ENCODE measurements at regions not wholly inside any gene's neighbourhood (a gene's known extent, or its start where the extent isn't known, plus 50 kb on each side); places are given as distances from the start of the nearest gene placed in this dataset.
"Not testable (repeated sequence)": the region's sequence is repeated elsewhere in the genome, so short reads cannot be mapped to it uniquely, and the experiment has no call there.

DNA sequence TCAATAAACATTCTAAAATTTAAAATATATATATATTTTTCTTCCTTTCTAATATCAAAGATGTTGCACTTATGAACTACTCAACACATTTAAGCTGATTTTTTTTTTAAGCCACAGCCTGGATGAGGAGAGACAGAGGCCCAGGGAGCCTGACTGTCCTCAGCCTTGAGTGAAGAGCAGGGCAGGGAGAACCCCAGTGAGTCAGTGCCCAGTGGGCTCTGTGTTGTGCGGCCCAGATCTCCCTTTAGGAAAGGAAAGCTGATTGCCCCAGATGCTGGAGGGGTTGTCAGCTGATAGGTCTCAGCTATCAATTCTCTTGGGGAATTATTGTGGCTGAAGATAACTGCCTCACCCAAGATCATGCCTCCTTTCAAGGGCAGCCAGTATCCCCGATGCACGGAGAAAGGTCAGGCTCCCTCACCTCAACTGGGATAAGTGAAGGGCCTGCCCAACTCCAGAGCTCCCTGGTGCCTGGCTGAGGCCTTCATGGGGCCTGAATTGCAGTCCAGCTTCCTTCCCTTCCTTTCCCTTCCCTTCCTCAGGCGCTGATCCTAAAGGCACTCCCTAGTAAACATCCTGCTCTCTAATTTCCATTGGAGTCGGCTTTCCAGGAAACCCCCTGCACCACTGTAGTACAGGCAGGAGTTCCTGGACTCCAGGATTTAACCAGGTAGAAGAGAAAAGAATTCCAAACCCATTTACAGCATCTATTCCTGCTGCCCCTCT, 106.9 kb upstream of the ATL2 start:
- no peak for DNase-seq (ENCODE audit: low read depth in 2 of 2, low spot score in 1 of 2)

DNA sequence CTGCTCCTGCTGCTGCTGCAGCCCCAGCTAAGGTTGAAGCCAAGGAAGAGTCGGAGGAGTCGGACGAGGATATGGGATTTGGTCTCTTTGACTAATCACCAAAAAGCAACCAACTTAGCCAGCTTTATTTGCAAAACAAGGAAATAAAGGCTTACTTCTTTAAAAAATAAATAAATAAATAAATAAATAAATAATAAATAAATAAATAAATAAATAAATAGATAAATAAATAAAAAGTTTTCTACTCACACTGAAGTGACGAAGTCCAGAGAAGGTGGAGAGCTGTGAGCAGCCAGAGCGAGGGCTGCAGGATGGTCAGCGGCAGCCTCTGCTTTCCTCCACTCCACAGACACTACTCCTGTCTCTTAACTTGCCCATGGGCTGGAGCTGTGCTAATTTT, 105.6 kb upstream of the ATL2 start:
- not testable (repeated sequence) for DNase-seq (ENCODE audit: low read depth in 2 of 2, low spot score in 1 of 2)

DNA sequence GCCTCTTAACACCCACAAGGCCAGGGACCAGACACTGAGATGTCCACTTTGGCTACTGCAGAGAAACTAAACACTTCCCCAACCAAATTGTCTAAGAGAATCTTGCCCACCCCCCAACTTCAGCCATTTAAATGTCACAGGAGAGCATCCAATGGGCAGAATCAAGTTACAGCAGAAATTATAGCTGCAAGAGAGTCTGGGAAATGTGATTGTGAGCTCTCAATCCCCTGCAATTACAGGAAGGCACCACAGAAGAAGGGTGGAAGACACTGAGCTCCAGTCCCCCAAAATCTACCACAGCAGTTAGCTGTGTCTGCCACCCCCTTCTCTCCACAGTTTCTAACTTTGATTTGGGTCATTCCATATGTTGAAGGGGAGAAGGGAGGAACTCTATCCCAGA, 103.5 kb upstream of the ATL2 start:
- DNase-seq (ENCODE audit: low read depth in 2 of 2, low spot score in 1 of 2) = no peak

DNA sequence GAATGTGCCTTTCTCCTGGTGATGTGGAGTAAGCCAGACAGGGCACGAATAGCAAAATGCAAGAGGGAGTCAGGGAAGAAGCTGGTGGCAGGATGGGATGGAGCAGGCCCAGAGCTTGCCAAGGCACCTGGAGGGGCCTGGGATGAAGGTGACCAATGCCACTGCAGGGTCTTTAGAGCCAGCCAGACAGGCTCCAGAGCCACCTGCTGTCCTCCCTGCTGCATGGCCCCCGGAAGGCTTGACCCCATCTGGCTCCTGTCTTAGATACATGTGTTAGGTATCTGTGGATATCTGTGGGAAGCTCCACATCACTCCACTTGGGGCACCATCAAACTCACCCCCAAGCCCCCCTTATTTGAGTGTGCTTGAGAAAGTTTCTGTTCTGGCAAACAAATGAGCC, 99.9 kb upstream of the ATL2 start:
- DNase-seq (ENCODE audit: low read depth in 2 of 2, low spot score in 1 of 2) = no peak

DNA sequence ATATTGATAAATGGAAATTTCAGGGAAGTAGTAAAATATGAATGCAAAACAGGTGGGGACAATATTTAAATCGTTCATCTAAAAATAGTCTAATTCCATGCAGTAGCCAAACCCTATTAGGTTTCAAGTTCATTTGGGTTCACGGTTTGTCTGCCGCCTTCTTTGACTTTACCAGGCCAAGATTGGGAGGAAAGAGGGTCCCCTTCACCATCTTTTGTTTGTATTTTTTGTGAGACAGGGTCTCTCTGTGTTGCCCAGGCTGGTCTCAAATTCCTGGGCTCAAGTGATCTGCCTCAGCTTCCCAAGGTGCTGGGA, 98.5 kb upstream of the ATL2 start:
- DNase-seq (ENCODE audit: low read depth in 2 of 2, low spot score in 1 of 2) = no peak

DNA sequence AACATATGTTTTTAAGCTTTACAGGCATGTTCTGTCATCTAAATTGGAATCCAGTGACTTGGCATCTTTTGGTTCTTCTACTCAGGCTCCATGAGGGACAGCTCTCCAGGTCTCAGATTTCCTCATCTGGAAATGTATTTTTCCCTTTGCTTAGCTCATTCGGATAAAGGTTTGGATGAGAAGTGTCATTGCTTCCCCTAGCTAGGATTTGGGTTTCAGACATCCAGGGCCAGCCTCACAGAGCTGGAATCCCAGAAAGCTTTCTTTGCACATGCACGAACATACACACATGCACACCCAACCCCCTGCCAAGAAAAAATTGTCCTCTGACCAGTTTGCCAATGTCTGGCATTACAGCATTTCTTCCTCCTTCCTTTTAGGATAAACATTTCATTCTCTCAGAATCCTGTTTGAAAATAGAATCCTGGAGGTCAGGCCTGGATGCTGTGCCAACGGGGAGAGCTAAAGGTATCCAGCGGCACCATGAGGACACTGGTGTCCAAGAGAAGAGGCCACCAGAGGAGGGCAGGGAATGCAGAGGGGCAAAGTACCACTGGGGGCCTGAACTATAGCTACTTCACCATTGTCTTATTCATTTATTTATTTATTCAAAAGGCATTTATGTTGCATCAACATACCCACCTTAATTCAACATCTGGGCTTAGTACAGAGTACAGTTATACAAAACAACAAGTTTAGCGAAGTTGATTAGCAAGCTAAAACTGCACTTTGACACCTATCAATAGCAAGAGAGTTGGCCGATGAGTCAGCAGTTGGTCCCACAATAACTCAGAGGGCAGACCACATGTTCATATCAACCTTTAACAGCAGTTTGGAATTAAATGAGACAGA, 97.9 kb upstream of the ATL2 start:
- no peak for DNase-seq (ENCODE audit: low read depth in 2 of 2, low spot score in 1 of 2)

DNA sequence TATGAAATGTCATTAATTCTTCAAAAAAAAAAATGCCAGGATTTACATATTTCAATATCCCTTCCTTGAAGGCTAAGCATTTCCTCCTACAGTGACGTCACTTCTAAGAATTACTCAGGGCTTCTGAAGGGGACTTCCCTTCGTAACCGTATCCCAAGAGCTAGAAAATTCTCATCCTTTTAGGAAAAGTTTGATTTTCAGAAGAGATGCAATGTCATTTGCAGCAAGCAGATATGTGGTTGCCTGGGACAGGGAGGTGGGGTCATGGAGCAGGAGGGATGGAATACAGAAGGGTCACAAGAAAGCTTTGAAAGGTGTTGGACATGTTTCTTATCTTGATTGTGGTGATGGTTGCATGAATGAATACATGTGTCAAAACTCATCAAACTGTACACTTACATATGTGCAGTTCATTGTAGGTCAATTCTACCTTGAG, 97.0 kb upstream of the ATL2 start:
- DNase-seq (ENCODE audit: low read depth in 2 of 2, low spot score in 1 of 2) = no peak

DNA sequence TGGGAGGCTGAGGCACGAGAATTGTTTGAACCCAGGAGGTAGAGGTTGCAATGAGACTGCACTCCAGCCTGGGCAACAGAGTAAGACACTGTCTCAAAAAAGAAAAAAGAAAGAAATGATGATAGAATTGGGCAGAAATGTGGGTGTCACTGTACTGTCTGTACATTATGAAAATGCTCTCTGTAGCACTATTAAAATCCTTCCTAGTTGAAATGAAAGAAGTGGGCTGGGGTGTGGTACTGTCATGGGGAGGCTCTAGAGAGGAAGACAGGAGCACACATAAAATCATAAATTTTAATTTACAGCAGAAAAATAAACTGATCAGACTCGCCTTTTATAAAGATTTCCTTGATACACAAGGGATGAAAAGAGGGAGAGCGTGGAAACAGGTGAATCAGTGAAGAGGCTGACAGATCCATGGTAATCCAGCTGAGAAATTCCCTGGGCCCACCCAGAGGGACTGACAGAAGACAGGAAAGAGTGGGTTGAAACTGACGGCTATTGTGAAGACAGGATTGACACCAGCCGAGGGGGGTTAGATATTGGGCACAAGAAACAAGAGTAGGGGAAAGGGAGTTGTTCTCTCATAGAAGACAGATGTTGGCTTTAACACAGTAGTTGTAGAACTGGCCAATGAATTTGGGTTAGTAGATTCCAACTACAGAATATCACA, 96.4 kb upstream of the ATL2 start:
- no peak for DNase-seq (ENCODE audit: low read depth in 2 of 2, low spot score in 1 of 2)

DNA sequence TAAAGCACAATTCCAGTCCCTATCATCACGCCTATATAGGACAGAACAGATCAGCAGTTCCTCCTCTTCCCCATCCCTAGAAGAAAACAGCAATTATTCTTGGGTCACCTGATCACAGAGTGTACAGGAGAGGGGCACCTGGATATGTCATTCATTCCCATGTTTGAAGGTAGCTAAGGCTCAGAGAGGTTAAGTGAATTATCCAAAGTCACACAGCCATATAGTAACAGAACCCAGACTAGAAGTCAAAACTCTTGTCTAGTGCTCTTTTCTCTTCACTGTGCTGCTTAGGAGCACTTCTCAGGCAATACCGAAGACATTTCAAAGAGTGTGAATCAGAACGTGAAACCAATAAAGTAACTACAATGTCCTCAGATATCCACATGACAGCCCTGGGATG, 93.0 kb upstream of the ATL2 start:
- DNase-seq (ENCODE audit: low read depth in 2 of 2, low spot score in 1 of 2) = no peak

DNA sequence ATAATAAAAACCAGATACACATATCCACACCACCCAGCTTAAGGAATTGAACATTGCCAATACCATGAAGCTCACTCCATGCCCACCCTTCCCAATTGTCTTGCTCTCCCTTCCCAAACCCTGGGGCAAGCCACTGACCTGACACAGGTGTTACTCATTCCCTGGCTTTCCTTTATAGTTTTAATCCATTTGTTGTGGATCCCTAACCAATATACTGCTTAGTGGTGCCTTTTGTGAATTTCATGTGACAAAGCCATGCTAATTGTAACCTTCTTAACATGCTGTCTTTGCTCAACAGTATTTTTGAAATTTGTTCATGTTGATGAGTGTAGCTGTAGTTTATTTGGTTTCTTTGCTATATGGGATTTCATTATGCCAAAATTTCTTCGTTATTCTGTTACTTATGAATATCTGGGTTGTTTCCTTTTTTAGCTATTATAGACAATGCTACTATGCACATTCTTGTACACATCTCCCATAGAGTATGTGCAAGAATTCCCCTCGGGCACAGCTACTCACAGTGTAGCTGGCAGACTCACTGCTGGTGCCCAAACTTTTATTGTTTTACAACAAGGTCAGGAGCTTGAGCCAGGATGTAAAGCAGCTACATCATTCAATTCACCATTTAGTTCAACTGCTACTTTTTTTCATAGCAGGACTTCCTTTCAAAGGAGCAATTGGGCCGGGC, 90.8 kb upstream of the ATL2 start:
- no peak for DNase-seq (ENCODE audit: low read depth in 2 of 2, low spot score in 1 of 2)

DNA sequence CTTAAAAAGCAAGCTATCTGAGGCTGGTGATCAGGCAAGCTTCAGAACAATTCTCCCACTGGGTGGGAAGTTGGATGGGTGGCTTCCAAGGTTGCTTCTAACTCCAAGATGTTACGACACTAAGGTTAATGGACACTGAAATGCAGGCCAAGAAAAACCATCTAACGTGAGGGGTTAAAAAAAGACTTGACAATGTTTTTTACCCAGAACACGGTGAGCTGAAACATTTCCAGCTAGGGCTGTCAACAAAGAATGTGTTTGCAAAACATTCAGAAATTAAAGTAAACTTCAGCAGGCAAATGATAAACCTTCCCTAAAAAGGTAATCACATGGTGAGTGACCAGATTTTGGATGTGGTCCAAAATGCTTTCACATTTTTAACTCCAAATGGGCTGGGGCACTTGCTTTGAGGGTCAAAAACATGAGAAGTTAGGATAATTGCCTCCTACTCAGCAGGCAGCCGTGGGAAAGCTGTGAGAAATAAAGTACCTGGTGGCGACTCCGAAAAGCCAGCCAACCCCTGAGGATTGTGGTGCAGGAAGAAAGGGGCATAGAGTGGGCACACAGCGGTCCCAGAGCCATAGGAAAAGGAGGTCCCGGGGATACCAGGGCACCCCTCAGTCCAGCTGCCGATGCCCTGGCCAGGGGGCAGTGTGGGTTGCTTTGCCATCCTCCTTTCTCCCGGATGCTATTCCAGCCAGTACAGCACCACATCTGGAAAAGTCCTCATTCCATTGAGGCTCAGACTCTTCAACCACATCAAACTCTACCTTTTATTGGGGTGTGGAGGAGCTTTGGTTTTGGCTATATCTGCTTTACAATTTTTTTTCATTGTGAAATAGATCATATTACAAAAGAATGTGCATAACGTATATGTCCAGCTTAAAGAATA, 90.0 kb upstream of the ATL2 start:
- DNase-seq (ENCODE audit: low read depth in 2 of 2, low spot score in 1 of 2) = no peak

DNA sequence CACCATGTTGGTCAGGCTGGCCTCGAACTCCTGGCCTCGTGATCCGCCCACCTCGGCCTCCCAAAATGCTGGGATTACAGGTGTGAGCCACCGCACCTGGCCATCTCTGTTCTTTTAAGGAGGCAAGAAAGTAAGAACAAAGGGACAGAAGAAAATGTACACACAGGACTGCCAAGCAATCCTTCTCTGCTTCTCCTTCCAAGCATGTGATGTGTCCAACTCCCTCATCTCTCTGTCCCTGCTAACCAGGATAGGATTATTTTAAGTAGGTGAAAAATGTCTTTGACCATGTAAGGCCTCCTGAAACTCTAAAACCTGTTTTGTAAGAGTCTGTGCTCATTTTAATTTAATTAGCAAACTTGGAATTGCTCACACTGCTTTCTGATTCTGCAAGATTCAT, 89.3 kb upstream of the ATL2 start:
- DNase-seq (ENCODE audit: low read depth in 2 of 2, low spot score in 1 of 2) = no peak

DNA sequence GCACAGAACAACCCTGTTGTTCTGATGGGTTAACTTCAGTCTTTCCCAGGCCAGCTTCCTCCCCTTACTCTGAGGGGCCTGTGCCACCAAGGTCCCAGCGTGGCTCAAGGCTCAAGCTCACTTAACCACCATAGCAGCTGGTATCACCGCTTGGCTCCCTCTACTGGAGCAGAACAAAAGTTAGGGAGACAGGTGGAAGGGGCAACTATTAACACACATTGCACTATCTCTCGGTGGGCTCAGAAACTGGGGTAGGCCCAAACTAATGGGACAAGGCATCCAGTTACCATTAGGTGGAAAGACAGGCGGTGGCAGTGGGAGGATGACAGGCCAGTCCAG, 88.7 kb upstream of the ATL2 start:
- DNase-seq (ENCODE audit: low read depth in 2 of 2, low spot score in 1 of 2) = no peak

DNA sequence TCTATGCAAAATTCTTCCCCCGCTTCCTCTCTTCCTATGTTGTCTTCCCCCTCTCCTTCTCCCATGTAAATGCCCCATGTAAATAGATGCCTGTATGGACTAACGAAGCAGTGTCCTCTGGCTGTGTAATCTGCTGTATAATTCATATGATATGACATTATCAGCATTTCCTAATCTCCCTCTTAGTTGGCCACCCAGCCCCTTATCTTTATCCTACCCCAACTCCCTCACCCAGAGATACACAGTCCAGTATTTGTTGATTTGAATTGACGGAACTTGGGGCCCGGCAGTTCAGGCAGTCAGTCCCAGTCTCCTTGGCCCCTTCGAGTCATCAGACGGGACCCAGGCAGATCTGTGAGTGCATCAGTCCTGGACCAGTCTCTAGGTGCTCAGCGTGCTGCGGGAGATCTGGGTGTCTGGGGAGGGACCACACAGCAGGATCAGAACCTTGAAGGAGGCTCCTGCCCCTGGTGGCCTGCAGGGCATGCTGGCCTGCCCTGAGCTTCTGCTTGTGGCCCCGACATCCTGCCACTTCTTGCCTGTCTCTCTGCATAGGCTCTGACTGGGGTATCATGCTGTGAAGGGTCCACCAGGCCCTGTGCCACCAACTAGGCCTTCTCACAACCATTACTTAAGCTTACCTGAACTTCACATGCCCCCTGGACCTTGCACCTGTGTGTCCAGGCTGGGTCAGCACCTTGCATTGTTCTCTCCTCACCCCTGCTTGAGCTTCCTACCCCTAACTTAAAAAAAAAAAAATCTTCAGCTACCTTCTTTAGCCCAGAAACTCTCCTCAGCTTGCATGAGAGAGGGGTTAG, 88.1 kb upstream of the ATL2 start:
- DNase-seq (ENCODE audit: low read depth in 2 of 2, low spot score in 1 of 2) = no peak

DNA sequence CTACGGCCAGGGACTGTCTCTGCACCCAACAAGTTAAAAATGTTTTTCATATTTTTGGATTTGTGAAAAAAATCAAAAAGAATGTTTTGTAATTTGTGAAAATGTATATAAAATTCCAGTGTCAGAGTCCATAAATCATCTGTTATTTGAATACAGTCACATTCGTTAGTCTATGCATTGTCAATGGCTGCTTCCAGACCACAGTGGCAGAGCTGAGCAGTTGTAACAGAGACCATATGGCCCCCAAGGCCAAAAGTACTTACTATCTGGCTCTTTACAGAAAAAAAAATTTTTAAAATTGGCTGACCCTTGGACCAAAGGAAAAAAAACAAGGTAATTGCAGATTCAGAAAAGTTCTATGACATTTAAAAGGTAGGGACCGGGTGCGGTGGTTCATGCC, 86.7 kb upstream of the ATL2 start:
- DNase-seq (ENCODE audit: low read depth in 2 of 2, low spot score in 1 of 2) = no peak

DNA sequence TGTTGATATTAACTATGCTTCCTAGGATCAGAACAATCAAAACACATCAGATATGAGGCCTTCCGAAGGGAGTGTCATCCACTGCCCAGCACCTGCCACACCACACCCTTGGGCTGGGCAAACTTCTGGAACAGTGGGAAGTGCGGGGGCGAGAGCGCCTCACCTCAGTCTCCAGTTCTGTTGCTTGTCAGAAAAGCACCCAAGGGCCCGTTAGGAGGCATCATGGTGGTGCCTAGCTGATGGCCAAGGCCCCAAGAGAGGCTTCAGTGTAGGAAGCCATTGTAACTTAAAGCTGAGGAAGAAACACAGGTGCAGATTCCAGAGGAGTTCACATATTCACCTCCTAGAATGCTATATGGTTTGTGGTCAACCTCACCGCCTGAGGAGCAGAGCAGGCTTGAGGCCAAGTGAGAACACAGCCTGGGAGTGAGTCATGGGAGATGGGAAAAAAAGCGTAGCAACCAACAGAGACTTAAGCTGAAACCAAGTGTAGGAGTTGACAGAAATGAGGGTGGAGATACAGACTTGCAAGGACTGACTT, 85.1 kb upstream of the ATL2 start:
- DNase-seq (ENCODE audit: low read depth in 2 of 2, low spot score in 1 of 2) = no peak

DNA sequence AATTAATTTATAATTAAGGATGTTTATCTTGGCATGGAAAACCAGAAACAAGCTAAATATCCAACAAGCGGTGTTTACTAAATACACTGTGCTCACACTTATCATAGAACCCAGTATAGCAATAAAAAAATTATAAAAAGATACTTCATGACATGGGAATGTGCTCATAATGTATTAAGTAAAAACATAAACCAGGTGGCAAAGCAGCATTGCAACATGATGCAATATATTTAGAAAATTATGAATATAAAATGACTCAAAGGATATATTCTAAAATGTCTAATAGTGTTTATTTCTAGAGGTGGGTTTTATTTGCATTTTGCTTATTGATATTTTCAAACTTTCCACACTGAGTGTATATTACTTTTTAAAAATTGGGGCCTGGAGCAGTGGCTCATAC, 84.4 kb upstream of the ATL2 start:
- no peak for DNase-seq (ENCODE audit: low read depth in 2 of 2, low spot score in 1 of 2)

DNA sequence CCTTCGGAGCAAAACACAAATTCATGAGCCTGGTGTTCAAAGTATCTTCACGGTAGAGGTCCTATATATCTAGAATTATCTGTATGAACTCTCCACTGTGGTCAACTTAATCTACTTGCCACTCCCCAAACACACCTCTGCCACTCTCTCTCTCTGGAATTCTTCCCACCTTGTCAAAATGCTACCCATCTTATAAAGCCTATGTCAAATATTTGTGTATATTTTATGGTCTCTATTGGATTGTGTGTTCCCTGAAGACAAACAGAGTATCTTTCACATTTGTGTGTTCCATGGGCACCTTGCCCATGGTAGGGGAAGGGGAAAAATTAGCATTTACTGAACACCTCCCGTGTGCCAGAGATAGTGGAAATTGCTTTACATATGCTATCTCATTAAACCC, 83.2 kb upstream of the ATL2 start:
- no peak for DNase-seq (ENCODE audit: low read depth in 2 of 2, low spot score in 1 of 2)

DNA sequence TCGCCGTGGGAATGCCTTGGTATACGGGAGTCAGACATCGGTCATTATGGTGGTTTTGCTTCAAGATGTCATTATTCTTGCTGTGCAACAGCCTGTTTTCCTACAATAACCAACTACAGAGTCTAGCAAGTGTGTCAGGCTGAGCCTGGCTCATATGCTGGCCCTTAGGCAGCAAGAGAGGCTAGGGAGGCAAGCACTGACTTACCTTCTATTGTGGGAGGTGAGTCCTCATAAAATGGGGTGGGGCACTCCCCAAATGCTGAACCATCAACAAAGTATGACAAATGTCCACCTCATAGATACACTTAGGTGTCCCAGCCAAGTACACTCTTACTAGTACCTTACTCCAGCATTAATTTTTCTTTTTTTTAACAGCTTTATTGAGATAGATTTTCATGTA, 77.0 kb upstream of the ATL2 start:
- no peak for DNase-seq (ENCODE audit: low read depth in 2 of 2, low spot score in 1 of 2)

DNA sequence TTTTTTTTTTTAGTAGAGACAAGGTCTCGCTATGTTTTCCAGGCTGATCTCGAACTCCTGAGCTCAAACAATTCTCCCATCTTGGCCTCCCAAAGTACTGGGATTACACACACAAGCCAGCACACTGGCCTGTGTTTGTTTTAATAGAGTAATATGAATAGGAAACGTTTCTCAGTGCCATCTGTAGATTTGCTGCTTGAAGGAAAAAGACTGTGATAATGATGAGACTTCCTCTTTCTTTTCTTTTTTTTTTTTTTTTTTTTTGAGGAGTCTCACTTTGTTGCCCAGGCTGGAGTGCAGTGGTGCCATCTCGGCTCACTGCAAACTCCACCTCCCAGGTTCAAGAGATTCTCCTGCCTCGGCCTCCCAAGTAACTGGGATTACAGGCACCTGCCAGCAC, 74.7 kb upstream of the ATL2 start:
- DNase-seq (ENCODE audit: low read depth in 2 of 2, low spot score in 1 of 2) = not testable (repeated sequence)
